ENCODE measurements at regions not wholly inside any gene's neighbourhood (a gene's known extent, or its start where the extent isn't known, plus 50 kb on each side); places are given as distances from the start of the nearest gene placed in this dataset.

DNA sequence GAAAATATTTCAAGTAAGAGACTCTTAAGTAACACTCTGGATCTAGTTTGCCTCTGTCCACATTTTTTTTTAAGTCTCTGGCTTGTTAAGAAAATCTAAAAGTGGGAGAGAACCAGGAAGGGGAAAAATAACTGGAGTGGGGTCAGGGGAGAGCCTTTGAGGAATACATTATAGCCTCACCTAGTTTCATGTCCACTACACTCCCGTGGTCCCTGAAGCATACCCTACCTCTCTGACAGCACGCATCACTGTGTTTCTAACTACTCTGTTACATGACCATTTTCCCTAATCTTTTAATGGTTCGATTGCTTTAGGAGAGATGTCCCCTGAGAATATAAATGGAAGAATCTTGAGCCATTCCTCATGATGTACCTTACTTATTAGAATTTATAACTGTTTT, 318.3 kb downstream of the TMEM167A start:
- H3K36me3 Mint-ChIP-seq (ENCODE audit: low read depth), result no peaks in the 10 kb centered on the region

DNA sequence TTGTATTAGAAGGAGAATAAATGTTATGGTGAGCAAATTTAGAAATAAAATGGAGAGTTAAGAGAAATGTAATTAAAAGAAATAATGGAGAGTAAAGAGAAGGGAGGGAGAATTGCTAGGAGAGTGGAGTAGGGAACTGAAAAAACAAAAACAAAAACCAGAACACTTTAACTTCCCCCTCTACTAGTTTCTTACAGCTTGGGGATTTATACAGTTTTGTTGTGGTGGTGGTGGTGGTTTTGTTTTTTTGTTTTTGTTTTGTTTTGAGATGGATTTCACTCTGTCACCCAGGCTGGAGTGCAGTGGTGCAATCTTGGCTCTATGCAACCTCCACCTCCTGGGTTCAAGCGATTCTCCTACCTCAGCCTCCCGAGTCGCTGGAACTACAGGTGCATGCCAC, 322.4 kb downstream of the TMEM167A start:
- Mint-ChIP-seq H3K27me3 (ENCODE audit: low read depth) (no peaks in the 10 kb centered on the region), H3K9me3 (ENCODE audit: low read depth) (peaks cover 11% of the 10 kb centered on the region), H3K4me1 (ENCODE audit: low read depth) (peaks cover 14% of the 10 kb centered on the region), H3K4me3 (ENCODE audit: unreplicated experiment) (no peak overlapping the region), H3K36me3 (ENCODE audit: low read depth) (no peaks in the 10 kb centered on the region), H3K27ac (ENCODE audit: unreplicated experiment) (no peak overlapping the region)
- TF ChIP-seq, protein P1, sequence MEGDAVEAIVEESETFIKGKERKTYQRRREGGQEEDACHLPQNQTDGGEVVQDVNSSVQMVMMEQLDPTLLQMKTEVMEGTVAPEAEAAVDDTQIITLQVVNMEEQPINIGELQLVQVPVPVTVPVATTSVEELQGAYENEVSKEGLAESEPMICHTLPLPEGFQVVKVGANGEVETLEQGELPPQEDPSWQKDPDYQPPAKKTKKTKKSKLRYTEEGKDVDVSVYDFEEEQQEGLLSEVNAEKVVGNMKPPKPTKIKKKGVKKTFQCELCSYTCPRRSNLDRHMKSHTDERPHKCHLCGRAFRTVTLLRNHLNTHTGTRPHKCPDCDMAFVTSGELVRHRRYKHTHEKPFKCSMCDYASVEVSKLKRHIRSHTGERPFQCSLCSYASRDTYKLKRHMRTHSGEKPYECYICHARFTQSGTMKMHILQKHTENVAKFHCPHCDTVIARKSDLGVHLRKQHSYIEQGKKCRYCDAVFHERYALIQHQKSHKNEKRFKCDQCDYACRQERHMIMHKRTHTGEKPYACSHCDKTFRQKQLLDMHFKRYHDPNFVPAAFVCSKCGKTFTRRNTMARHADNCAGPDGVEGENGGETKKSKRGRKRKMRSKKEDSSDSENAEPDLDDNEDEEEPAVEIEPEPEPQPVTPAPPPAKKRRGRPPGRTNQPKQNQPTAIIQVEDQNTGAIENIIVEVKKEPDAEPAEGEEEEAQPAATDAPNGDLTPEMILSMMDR (IDR thresholded peaks at IDR 0.05), result no peak
- DNase-seq (ENCODE audit: low spot score), result no peak

More for the DNA sequence above, 318.3 kb downstream of the TMEM167A start:
- Mint-ChIP-seq H3K27ac (ENCODE audit: unreplicated experiment) (no peak overlapping the region), H3K9me3 (ENCODE audit: low read depth) (no peaks in the 10 kb centered on the region), H3K4me1 (ENCODE audit: low read depth) (peaks cover 10% of the 10 kb centered on the region), H3K4me3 (ENCODE audit: unreplicated experiment) (no peak overlapping the region), H3K27me3 (ENCODE audit: low read depth) (no peaks in the 10 kb centered on the region)
- TF ChIP-seq, protein P1 (IDR thresholded peaks at IDR 0.05), result no peak
- no peak for DNase-seq (ENCODE audit: low spot score)

DNA sequence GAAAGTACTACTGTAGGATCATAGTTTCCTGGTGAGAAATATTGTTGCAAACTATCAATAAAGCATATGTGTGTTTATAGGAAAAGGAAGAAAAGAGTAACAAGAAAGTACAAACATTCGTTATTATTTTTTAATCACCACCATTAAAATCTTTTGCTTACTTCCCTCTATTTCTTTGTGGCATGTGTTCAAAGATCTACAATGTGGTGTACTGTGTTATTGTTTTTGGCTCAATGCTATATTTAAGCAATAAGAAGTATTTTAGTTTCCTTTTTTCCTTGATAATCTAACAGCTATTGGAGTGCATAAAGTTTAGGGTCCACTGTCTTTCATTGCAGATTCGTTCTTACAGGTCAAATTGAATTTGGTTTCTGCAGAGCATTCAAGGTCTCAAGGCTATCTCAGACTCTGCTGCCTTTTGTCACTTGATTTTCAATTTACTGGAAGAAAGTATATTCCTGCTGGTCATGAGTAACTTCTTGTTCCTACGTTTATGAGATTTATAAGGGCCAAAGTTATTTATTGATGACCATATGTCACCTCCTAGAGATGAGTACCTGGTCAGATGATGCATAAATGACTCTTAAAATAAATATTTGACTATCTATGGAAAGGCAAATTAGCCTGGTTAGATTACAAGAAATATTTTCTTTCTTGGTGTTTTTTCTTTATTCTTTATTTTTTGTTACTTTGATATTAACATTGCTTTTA, 323.0 kb downstream of the TMEM167A start:
- no peak for DNase-seq (ENCODE audit: low spot score)
- Mint-ChIP-seq H3K27ac (ENCODE audit: unreplicated experiment) (no peak overlapping the region), H3K27me3 (ENCODE audit: low read depth) (no peaks in the 10 kb centered on the region), H3K36me3 (ENCODE audit: low read depth) (no peaks in the 10 kb centered on the region), H3K9me3 (ENCODE audit: low read depth) (peaks cover 11% of the 10 kb centered on the region), H3K4me3 (ENCODE audit: unreplicated experiment) (no peak overlapping the region), H3K4me1 (ENCODE audit: low read depth) (peaks cover 19% of the 10 kb centered on the region)
- TF ChIP-seq, protein P1 (IDR thresholded peaks at IDR 0.05), result no peak

DNA sequence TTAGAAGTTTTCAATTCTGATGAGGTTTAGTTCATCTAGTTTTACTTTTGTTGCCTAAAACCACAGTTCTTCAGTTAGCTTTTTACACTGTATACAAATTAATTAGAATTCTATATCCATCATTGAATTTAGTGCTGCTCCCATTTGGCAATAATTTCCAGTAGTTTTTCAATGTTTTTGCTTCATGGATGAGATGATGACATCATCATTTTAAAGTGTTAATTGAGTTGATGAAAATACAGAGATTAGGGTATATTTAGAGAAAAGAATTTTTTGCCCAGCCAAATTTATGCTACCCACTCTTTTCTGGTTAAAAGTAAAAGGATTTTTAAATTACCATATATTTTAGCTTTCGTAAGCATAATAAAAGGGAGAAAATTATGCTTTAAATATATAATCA, 323.8 kb downstream of the TMEM167A start:
- TF ChIP-seq, protein P1 (IDR thresholded peaks at IDR 0.05), result no peak
- Mint-ChIP-seq H3K27me3 (ENCODE audit: low read depth) (no peaks in the 10 kb centered on the region), H3K4me1 (ENCODE audit: low read depth) (peaks cover 27% of the 10 kb centered on the region), H3K27ac (ENCODE audit: unreplicated experiment) (no peak overlapping the region), H3K36me3 (ENCODE audit: low read depth) (no peaks in the 10 kb centered on the region), H3K4me3 (ENCODE audit: unreplicated experiment) (no peak overlapping the region), H3K9me3 (ENCODE audit: low read depth) (peaks cover 11% of the 10 kb centered on the region)
- no peak for DNase-seq (ENCODE audit: low spot score)

DNA sequence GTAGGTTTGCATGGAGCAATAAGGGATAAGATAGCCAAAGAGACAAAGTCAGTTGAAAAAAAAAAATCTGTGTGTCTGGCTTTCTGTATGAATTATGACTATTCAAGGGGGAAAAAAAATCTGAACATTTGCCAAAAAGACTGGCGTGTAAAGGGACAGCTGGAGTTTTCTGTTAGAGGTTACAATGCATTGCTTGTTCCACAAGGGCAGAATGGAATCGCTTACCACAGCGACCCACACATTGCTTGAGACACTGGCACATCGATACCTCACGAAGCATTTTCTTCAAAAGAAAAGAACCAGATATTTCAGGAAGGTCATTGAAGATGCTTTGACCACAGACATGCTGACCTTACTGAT, 327.8 kb downstream of the TMEM167A start:
- TF ChIP-seq, protein P1 (IDR thresholded peaks at IDR 0.05), result no peak
- Mint-ChIP-seq H3K36me3 (ENCODE audit: low read depth) (no peaks in the 10 kb centered on the region), H3K4me1 (ENCODE audit: low read depth) (peaks cover 23% of the 10 kb centered on the region), H3K4me3 (ENCODE audit: unreplicated experiment) (no peak overlapping the region), H3K9me3 (ENCODE audit: low read depth) (peaks cover 11% of the 10 kb centered on the region), H3K27ac (ENCODE audit: unreplicated experiment) (peak overlapping the region; percentile 52), H3K27me3 (ENCODE audit: low read depth) (no peaks in the 10 kb centered on the region)
- DNase-seq (ENCODE audit: low spot score), result no peak

Measured in chondrocyte (in vitro differentiated cells).